SU-DHL-6 (cell line): ENCODE measurements at regions not wholly inside any gene's neighbourhood (a gene's known extent, or its start where the extent isn't known, plus 50 kb on each side); places are given as distances from the start of the nearest gene placed in this dataset.

Source experiments
- CTCF ChIP-seq: fragments of 200-600 bp; sonication (generic); IDR thresholded peaks from one replicate; pipeline ENCODE4 v1.5.1; 2017; ENCODE audit warnings: antibody characterized with exemption, mild to moderate bottlenecking, low read length, moderate library complexity; ENCODE audit not compliant: insufficient read depth, poor library complexity, severe bottlenecking
- EZH2phosphoT487 ChIP-seq: fragments of 200-600 bp; sonication (generic), shearing (Covaris generic); conservative IDR thresholded peaks from 2 replicates; pipeline ENCODE4 v1.6.1; 2018; ENCODE audit warnings: mild to moderate bottlenecking, antibody characterized with exemption, low read length, moderate library complexity, mixed read lengths

GRCh38 chr2:37825586-37825985 is 99.5 kb upstream of the RMDN2 start:
- no peak for TF ChIP-seq CTCF
- no peak for TF ChIP-seq EZH2phosphoT487
